Uterus (tissue), 2 donors: ENCODE measurements at regions not wholly inside any gene's neighbourhood (a gene's known extent, or its start where the extent isn't known, plus 50 kb on each side); places are given as distances from the start of the nearest gene placed in this dataset.

Source experiments
- CTCF ChIP-seq, 4 experiments: fragments of 200-600 bp in 2 of 4; fragments of 450-650 bp in 2 of 4; sonication (generic) in 2 of 4; IDR thresholded peaks; one replicate each; pipeline ENCODE4 v1.5.1; 2016 to 2019; ENCODE audit warnings: antibody characterized with exemption in 4 of 4, mild to moderate bottlenecking in 2 of 4, moderate library complexity in 1 of 4
- POLR2A ChIP-seq, 2 donors: fragments of 450-650 bp; IDR thresholded peaks; one replicate each; pipeline ENCODE4 v1.6.1; 2016; ENCODE audit warnings: antibody characterized with exemption in 2 of 2, mild to moderate bottlenecking in 1 of 2, moderate library complexity in 1 of 2

- no peak for TF ChIP-seq CTCF (IDR thresholded peaks at IDR 0.05)
- no peak for TF ChIP-seq POLR2A (IDR thresholded peaks at IDR 0.05)
These were observed 1018.5 kb upstream of the PHF14 start for GRCh38 chr7:9955138-9955537.
